Stimulated activated CD8-positive, alpha-beta memory T cell treated with anti-CD3 and anti-CD28 coated beads, Interleukin-15, amount 100 ng/mL, for 4 hours (primary cell): ENCODE measurements at regions not wholly inside any gene's neighbourhood (a gene's known extent, or its start where the extent isn't known, plus 50 kb on each side); places are given as distances from the start of the nearest gene placed in this dataset.

Source experiments
- DNase-seq, 2 donors: peaks; one replicate each; pipeline ENCODE4 v3.0.0-alpha.2; 2020; ENCODE audit warnings: low read depth in 2 of 2

DNA sequence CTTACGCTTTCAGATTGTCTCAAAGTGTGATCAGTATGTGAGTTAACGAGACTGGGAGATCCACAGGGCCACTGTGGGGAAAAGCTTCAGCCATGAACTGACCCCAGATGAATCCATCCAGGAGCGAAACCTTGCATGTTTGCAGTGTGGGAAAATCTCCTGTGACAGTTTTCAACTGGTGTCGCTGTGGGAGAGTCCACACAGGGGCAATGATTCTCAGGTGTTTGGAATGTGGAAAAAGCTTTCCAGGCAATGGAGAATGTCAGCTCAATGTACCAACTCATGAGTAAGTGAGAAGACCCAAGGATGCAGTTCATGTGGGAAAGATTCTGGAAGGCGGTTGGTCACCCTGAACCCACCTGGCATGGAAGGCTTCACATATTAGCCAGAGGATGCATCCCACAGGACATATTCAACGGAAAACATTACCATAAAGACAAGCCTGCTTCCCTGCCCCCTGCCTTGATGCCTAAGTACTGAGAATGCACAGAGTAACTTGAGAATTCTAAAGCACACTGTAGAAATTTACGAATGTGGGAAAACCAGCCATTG is 204.1 kb upstream of the BMPER start:
- no peak for DNase-seq

DNA sequence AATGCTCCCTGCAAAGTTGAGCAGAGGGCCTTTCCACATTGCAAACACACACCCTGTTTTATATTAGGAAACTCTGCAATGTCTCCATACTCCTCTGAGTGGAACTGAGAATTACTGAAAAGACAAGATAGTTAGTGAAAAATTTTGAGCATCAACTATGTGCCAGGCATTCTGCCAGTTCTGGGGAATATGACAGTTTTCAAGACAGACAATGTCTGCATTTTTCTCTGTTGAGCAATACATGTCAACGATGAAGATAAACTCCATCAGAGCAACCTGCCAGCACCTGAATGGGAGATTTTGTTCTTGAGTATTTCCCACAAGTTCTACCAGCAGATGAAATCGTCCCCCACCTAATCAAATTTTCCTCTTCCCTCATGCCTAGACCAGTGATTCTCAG is 203.4 kb upstream of the BMPER start:
- no peak for DNase-seq

- no peak for DNase-seq
These were observed 202.8 kb upstream of the BMPER start for GRCh38 chr7:33702514-33703054.

GRCh38 chr7:33705333-33705833 is 200.0 kb upstream of the BMPER start:
- no peak for DNase-seq

DNA sequence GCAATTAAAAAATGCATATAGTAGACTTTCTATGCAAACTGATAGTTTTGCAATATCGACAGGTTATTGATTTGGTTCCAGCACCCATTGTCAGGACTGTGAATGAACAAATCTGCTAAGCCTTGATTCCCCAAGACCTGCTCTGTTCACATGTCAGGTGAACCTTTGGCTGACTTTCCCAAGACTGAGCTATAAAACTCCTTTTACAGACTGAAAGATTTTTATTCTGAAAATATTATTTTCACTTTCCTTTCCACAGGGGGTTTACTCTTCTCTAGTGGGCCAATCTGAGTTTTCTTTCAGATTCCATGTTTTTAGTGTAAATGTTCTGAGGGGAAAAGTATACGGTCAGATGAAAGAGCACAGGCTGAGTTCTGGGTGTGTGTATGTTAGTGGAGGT is 199.2 kb upstream of the BMPER start:
- no peak for DNase-seq

GRCh38 chr7:33706771-33707200 is 198.6 kb upstream of the BMPER start:
- DNase-seq, result no peak

DNA sequence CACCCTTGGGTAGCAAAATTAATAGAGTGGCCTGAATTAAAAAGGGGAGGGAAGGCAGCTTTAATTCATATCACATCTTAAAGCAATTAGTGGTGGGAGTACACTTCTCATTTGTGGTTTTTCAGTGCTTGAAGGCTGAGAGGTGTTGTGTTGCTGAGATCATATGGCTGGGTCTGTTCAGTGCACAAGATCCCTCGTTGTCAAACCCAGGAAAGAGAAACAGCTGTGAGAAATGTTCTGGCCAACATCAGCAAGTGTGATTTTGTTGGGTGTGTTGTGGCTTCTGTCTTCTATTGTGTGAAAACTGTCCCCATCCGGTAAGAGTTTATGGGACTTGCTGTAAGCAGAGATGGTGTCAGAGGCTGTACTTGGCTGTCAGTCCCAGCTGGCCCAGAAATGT is 197.9 kb upstream of the BMPER start:
- DNase-seq, result peak; percentile 6 to 10

GRCh38 chr7:33710608-33711007 is 194.7 kb upstream of the BMPER start:
- DNase-seq, result no peak

GRCh38 chr7:33711231-33712019 is 193.9 kb upstream of the BMPER start:
- no peak for DNase-seq

DNA sequence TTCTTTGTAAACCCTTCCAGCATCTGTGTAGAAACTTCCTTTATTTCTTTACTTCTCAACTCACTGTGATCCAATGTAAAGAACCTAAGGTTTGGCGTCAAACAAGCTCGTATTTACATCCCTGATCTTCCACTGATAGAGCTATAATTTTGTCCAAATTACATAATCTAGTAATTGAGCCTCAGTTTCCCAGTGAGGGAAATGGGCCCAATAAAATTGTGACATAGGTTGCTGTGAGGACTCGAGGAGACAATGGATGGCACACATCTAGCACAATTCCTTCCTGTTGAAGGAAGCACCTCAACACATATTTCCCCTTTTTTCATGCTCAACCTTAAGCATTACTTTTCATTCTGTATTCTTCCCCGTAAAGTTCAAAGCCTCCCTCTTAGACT is 193.3 kb upstream of the BMPER start:
- DNase-seq, result no peak

- no peak for DNase-seq
These were observed 191.1 kb upstream of the BMPER start for GRCh38 chr7:33714208-33714607.

DNA sequence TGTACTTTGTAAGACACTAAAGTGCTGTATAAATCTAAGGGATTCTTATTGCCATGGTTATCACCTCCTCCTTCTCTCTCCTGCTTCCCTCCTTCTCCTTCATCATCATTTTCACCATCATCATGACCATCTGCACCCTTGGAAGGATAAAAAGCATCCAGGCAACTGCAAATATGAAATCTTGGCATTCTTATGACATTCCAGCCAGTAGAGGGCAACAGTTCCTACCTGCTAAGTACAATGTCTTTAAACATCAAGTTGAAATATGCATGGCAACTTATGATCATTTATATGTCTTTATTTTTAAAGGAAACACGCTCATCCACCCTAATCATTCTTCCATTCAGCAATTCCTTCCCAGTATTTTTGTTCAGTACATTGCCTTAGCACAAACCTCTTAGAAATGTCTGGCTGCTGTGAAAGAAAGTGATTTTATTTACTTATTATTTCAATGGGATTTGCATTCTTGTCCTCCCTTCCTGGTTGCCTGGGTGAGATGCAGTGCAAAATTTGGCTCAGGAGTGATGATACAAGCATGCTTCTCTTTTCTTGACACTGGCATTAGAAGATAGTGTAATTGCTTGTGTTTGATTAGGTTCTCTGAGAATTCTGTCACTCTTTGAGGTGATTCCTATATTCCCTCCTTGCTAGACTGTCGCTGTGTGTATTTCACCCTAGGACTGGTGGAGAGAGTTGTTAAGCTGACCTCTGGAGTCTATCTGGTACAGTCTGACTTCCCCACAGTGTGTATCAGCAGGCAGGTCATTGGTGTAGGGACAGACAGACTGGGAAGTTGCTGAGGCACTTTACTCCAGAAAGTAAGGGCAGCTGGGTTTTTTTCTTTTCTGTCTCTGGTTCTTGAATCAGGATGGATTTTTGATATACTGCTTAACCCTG is 188.5 kb upstream of the BMPER start:
- no peak for DNase-seq

- no peak for DNase-seq
These were observed 186.2 kb upstream of the BMPER start for GRCh38 chr7:33719059-33719581.

GRCh38 chr7:33720139-33720538 is 185.2 kb upstream of the BMPER start:
- DNase-seq, result no peak

DNA sequence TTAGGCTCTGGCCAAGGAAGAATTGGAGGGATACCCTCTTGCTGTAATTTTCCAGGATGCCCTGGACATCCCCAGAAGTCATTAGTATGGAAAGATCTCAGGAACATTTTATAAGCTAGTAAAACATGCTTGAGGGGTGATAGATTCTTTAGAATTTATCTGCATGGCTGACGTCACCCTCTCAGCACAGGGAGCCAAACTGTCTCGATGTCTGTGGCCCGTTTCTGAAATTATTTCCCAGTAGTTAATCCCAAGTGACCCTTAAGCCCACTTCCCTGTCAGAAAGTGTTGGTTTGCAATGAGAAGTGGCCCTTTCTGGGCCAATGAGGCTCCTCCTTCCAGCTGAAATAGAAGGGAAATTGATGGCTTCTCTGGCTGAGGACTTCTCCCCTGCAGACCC is 184.5 kb upstream of the BMPER start:
- DNase-seq, result no peak

DNA sequence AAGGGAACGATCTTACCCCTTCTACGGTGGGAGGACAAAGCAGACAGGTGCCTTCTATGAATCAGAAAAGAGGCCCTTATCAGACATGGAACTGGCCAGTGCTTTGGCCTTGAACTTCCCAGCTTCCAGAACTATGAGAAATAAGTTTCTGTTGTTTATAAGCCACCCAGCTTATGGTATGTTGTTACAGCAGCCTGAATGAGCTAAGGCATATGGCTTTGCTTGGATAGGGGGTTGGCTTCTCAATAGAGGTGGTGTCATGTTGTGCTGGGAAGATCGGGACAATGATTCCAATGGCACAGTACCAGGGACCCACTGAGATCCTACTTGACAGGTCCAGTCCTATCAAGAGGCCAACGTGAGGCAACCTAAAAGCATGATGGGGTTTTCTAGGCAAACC is 183.4 kb upstream of the BMPER start:
- no peak for DNase-seq

DNA sequence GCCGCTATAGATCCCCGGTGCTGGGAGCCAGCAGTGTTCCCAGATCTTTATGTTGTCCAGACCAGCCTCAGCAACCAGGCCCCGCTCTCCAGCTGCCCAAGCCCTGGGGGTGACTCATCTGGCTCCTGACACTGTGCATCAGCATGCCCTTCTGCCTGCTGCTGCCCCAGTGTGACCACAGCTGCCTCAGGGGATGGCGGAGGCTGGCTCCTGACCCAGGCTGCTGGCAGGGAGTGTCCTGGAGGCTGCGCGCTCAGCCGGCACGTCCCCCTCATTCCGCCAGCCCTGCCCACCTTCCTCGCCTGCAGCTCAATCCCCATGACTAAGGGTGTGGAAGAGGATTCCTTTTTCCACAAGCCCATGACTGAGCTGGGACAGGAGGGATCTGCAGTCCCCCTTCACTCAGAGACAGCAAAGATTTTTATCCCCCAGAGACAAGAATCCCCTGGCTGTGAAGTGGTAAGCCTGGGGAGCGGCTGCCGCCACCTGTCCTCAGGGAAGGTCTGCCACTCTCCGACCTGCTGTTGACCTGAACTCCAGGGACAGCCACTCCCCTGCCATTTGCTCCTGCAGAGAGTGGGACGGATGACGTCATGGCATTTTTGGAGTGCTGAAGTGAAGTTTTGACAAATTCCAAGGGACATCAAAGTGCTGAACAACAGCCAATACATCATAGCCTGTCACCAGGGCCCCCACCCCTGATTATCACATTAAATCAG is 182.8 kb upstream of the BMPER start:
- no peak for DNase-seq

DNA sequence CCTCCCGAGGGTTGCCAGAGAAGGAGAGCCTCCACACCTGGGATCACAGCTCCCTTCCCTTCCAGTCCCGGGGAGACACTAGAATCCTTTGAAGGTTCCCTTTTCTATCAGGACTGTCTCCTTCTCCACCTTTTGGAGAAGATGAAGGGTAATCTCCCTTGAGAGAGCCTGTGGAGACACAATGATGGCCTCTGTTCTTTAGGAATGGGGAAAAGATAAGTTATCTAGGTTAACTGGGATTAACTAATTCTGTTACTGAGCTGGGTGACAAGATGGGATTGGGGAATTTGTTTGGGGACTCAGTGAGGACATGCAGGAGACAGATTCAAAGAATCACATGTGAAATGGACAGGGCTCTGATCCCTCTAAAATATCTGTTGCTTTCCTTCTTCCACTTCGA is 181.1 kb upstream of the BMPER start:
- DNase-seq, result no peak

DNA sequence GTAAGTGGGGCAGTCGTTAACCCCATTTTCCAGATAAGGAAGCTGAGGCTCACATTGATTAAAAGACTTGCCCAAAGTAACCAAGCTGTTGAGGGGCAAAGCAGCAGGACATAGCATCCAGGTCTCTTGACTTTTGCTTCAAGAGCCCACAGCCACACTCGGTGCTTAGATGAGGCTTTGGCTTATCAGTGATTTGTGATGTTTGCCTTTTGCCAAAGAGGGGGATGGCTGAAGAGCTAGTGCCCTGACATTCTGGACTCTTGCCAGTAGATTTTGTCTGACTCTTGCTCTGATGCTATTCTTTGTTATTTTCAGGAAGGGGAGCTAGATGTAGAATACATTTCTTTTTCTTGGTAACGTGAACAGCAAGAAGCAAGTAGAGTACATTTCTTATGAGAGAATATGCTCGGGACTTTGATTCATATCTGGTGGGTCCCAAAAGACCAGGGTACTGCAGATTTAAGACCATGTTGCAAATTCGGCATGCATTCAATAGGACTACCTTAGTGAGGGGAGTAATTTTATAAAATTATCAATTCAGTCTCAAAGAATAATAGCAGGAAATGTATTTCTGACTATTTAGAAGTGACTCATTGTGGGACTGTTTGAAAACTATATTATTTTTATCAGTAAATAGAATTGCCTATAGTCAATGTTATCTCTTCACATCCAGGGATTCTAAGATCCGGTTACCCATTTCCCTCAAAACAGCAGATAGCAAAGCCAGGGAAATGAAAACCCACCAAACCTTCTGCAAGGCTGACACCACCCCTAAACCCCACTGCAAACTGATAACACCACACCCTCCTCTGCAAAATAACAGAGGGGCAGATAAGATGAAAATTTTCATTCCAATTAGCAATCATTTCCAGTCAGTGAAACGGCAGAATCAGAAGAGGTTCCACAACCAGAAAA is 180.0 kb upstream of the BMPER start:
- DNase-seq, result no peak

- no peak for DNase-seq
These were observed 178.8 kb upstream of the BMPER start for GRCh38 chr7:33726582-33726981.
